Upper lobe of left lung (tissue), 6 donors: ENCODE measurements at regions not wholly inside any gene's neighbourhood (a gene's known extent, or its start where the extent isn't known, plus 50 kb on each side); places are given as distances from the start of the nearest gene placed in this dataset.
A peak's percentile ranks its signal among the peaks of the same experiment; 100 is the strongest.
"Not testable (repeated sequence)": the region's sequence is repeated elsewhere in the genome, so short reads cannot be mapped to it uniquely, and the experiment has no call there.

ENCODE experiments used
- ATAC-seq, 2 donors: fragments of 200-7000 bp; cut with Tn5 transposase; one replicate each; pipeline ENCODE4 v1.9.1; 2022; ENCODE audit warnings: mild to moderate bottlenecking in 2 of 2, moderate library complexity in 2 of 2; ENCODE audit not compliant: low FRiP score in 2 of 2
- DNase-seq, 2 donors: peaks; one replicate each; pipeline ENCODE4 v3.0.0-alpha.2; 2019 to 2020
- H3K27ac ChIP-seq, 4 donors: fragments of 200-600 bp; sonication (generic); one replicate each; pipeline ENCODE4 v1.5.1; 2016 to 2019
- H3K27me3 ChIP-seq, 4 donors: fragments of 200-600 bp; sonication (generic); one replicate each; pipeline ENCODE4 v1.5.1; 2017 to 2019
- H3K36me3 ChIP-seq, 4 donors: fragments of 200-600 bp; sonication (generic); one replicate each; pipeline ENCODE4 v1.5.1; 2016 to 2019
- H3K4me1 ChIP-seq, 4 donors: fragments of 200-600 bp; sonication (generic); one replicate each; pipeline ENCODE4 v1.5.1; 2018 to 2019
- H3K4me3 ChIP-seq, 4 donors: fragments of 200-600 bp; sonication (generic); one replicate each; pipeline ENCODE4 v1.5.1; 2017 to 2019; ENCODE audit warnings: mild to moderate bottlenecking in 2 of 4, moderate library complexity in 1 of 4
- H3K9me3 ChIP-seq, 4 donors: fragments of 200-600 bp; sonication (generic); one replicate each; pipeline ENCODE4 v1.5.1; 2018 to 2019
- EP300 ChIP-seq, 4 donors: sonication (generic); formaldehyde crosslinking; IDR thresholded peaks; one replicate each; pipeline ENCODE4 v1.5.1; 2017; ENCODE audit warnings: antibody characterized with exemption in 4 of 4, control low read depth in 2 of 4
- POLR2A ChIP-seq, 4 donors: fragments of 450-650 bp; IDR thresholded peaks; one replicate each; pipeline ENCODE4 v1.5.1; 2016 to 2017; ENCODE audit warnings: antibody characterized with exemption in 4 of 4, mild to moderate bottlenecking in 2 of 4
- POLR2AphosphoS5 ChIP-seq, 2 donors: sonication (generic); formaldehyde crosslinking; IDR thresholded peaks; one replicate each; pipeline ENCODE4 v1.5.1; 2017; ENCODE audit warnings: antibody characterized with exemption in 2 of 2
- WGBS, 2 donors: methylation state at CpG; one replicate each; pipeline ENCODE4 v1.1.5; 2017 to 2018; 5-methylcytosine and 5-hydroxymethylcytosine counted together
- TF ChIP-seq, protein P1 (sequence below), 6 experiments: fragments of 450-650 bp in 4 of 6; fragments of 200-600 bp in 2 of 6; sonication (generic) in 2 of 6; IDR thresholded peaks; one replicate each; pipeline ENCODE4 v1.5.1; 2016 to 2019; ENCODE audit warnings: antibody characterized with exemption in 6 of 6
- donor health status: DM: no; HTN: no; CAD: no; lungs with moderate emphysema.
- donor health status: DM: no; HTN: yes; CAD: no; lungs with severe emphysema.

DNA sequence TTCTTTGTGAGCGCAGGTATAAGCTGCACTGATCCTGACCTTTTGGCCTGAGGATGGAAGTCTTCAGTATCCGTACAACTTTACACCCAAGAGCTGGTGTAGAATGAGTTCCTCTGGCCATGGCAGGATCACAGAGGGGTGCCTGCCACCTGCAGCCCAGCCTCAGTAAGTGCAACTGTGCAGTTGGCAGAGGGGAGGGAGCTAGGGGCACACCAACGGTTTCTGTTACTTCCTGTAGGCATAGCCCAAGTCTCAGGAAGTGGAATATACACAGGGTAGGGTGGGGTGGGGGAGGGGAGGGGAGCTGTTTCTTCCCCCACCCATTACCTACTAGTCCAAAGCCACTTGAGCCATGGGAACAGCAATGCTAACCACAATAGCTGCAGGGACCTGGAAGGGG lies 85.4 kb upstream of the GBA3 start:
- TF ChIP-seq, protein P1, sequence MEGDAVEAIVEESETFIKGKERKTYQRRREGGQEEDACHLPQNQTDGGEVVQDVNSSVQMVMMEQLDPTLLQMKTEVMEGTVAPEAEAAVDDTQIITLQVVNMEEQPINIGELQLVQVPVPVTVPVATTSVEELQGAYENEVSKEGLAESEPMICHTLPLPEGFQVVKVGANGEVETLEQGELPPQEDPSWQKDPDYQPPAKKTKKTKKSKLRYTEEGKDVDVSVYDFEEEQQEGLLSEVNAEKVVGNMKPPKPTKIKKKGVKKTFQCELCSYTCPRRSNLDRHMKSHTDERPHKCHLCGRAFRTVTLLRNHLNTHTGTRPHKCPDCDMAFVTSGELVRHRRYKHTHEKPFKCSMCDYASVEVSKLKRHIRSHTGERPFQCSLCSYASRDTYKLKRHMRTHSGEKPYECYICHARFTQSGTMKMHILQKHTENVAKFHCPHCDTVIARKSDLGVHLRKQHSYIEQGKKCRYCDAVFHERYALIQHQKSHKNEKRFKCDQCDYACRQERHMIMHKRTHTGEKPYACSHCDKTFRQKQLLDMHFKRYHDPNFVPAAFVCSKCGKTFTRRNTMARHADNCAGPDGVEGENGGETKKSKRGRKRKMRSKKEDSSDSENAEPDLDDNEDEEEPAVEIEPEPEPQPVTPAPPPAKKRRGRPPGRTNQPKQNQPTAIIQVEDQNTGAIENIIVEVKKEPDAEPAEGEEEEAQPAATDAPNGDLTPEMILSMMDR (IDR thresholded peaks at IDR 0.05): peak in 5 of 6 experiments; percentile 34 to 56 (median 48)
- TF ChIP-seq POLR2A (IDR thresholded peaks at IDR 0.05) (no peak), POLR2AphosphoS5 (IDR thresholded peaks at IDR 0.05) (no peak)
- Histone ChIP-seq H3K9me3 (no peaks in the 10 kb centered on the region), H3K4me1 (no peaks in the 10 kb centered on the region), H3K36me3 (no peaks in the 10 kb centered on the region), H3K27me3 (no peaks in the 10 kb centered on the region), H3K4me3 (no peak overlapping the region), H3K27ac (no peak overlapping the region)
- peak; percentile 67 to 81 for ATAC-seq
- 30 to 49% methylated on average over 2 to 3 of the region's 3 CpGs for WGBS, 2 donors
- DNase-seq: peak in 1 of 2 donors; percentile 47

DNA sequence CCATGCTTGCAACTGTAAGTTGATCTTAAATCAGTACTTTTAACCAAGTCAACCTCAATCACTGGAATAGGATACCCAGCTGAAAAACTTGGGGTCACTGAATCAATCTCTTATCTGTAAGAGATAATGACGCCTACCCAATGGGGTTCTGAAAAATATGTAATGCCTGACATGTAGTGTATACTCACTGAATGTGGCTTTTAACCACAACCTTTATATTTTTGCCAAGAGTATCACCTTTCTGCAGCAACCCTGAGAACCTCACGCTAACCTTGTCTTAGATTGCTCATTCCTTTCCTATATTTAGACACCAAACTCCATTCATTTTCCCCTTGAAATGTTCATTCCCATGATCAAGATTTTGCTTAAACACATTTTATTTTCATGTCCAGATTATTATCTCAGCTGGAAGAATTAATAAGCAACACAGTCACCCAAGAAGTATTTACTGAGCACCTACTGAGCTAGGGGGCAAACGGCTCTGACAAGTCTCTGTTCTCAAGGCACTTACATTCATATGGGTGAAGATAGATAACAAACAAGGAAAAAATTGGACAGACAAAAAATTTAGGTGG lies 82.7 kb upstream of the GBA3 start:
- not testable (repeated sequence) for H3K27me3 ChIP-seq, H3K4me1 ChIP-seq, DNase-seq, H3K9me3 ChIP-seq, H3K4me3 ChIP-seq, H3K36me3 ChIP-seq, H3K27ac ChIP-seq, ATAC-seq
- 70 to 75% methylated on average over 3 of the region's 3 CpGs for WGBS, 2 donors

DNA sequence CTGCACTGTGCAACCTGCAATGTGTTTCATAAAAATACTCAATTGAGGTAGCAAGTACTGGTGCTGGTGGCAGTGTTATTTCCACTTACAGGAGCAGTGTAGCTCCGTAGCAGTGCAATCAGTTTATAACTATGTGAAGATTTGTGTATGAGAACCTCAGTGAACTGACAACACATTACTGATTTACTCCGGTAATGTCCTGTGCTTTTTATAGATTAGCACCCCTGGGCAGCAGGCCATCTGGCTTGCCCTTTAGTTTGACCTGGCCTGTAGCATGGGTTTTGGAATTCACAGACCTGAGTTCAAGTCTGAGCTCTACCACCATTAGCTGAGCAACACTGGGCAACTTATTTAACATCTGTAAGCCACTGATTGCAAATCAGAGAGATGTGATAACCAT lies 78.6 kb upstream of the GBA3 start:
- Histone ChIP-seq H3K9me3 (no peaks in the 10 kb centered on the region), H3K27ac (no peak overlapping the region), H3K4me3 (no peak overlapping the region), H3K4me1 (no peaks in the 10 kb centered on the region), H3K36me3 (no peaks in the 10 kb centered on the region), H3K27me3 (no peaks in the 10 kb centered on the region)
- no peak for DNase-seq
- TF ChIP-seq POLR2AphosphoS5 (IDR thresholded peaks at IDR 0.05) (no peak), POLR2A (IDR thresholded peaks at IDR 0.05) (no peak), EP300 (IDR thresholded peaks at IDR 0.05) (no peak)
- TF ChIP-seq, protein P1 (IDR thresholded peaks at IDR 0.05): no peak
- ATAC-seq: no peak
- WGBS, 2 donors: 48 to 63% methylated on average over 2 of the region's 2 CpGs

DNA sequence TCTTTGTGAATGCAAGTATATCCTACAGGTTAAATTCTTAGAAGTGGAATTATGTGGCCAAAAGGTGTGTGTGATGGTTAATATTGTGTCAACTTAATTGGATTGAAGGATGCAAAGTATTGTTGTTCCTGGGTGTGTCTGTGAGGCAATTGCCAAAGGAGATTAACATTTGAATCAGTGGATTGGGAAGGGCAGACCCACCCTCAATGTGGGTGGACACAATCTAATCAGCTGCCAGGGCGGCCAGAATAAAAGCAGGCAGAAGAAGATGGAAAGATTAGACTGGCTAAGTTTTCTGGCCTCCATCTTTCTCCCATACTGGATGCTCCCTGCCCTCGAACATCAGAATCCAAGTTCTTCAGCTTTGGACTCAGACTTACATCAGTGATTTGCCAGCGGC lies 76.2 kb upstream of the GBA3 start:
- Histone ChIP-seq H3K36me3 (no peaks in the 10 kb centered on the region), H3K4me1 (no peaks in the 10 kb centered on the region), H3K27me3 (no peaks in the 10 kb centered on the region), H3K4me3 (no peak overlapping the region), H3K9me3 (no peaks in the 10 kb centered on the region), H3K27ac (no peak overlapping the region)
- no peak for TF ChIP-seq POLR2AphosphoS5 (IDR thresholded peaks at IDR 0.05)
- no peak for TF ChIP-seq EP300 (IDR thresholded peaks at IDR 0.05)
- no peak for TF ChIP-seq POLR2A (IDR thresholded peaks at IDR 0.05)
- TF ChIP-seq, protein P1 (IDR thresholded peaks at IDR 0.05): no peak
- no peak for ATAC-seq
- WGBS, 2 donors: 86 to 89% methylated on average over 3 of the region's 3 CpGs
- no peak for DNase-seq

DNA sequence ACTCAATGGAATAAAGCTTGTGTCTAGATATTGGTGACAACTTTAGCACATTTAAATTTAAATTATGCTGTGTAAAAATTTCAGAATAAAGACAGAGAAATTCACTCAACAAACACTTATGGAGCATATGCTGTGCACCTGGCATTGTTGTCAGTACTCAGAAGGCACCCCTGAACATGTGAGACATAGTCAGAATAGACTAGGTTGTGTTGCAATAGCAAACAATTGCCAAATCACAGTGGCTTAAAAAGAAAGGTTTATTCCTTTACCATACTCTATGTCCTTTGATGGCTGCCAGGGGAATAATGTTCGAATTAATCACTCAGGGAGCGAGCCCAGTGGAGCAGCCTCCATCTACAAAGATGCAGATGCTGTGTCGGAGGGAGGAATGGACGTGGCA lies 72.6 kb upstream of the GBA3 start:
- H3K4me1 ChIP-seq, H3K27ac ChIP-seq, H3K4me3 ChIP-seq, H3K36me3 ChIP-seq, ATAC-seq, H3K27me3 ChIP-seq, DNase-seq, H3K9me3 ChIP-seq: not testable (repeated sequence)
- WGBS, 2 donors: 88 to 93% methylated on average over 4 of the region's 4 CpGs

DNA sequence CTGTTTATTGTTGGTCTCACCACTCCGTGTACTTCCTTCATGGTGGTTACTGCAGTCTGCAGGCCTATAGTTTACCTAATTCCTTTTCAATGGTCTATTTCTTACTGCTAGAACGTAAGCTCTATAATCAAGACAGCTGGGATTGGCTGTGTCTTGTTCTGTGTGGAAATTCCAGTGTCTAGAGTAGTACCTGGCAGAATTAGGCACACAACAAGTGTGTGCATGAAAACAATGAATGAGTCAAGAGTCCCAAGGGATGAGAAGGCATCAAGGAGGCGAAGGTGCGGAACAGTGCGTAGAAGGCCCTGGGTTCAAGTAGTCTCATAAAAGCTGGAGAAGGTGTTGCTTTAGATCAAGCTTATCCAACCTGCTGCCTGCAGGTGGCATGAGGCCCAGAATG lies 70.8 kb upstream of the GBA3 start:
- DNase-seq, H3K4me1 ChIP-seq, H3K27me3 ChIP-seq, H3K36me3 ChIP-seq, H3K27ac ChIP-seq, H3K9me3 ChIP-seq, ATAC-seq, H3K4me3 ChIP-seq: not testable (repeated sequence)
- WGBS, 2 donors: 89 to 91% methylated on average over 5 of the region's 5 CpGs

DNA sequence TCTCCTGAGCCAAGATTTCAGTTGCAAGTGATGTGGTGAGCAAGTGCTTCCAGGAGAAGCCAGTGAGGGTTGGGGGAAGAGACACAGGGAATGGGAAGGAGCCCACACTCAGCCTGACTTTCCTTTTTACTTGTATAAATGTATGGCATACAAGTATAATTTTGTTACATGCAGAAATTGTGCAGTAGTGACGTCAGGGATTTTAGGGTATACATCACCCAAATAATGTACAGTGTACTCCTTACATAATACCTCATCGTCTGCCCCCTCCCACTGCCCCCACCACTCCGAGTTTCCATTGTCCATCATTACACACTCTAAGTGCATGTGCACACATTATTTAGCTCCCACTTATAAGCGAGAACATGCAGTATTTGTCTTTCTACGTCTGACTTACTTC lies 68.7 kb upstream of the GBA3 start:
- H3K36me3 ChIP-seq, ATAC-seq, H3K9me3 ChIP-seq, DNase-seq, H3K27ac ChIP-seq, H3K4me3 ChIP-seq, H3K4me1 ChIP-seq, H3K27me3 ChIP-seq: not testable (repeated sequence)
- 55 to 74% methylated on average over 5 of the region's 5 CpGs for WGBS, 2 donors
